Liver (tissue), 8 donors: ENCODE measurements at regions not wholly inside any gene's neighbourhood (a gene's known extent, or its start where the extent isn't known, plus 50 kb on each side); places are given as distances from the start of the nearest gene placed in this dataset.

Source experiments
- DNase-seq: peaks from one replicate; pipeline ENCODE4 v3.0.0-alpha.2; 2017; ENCODE audit warnings: low spot score
- H3K27ac ChIP-seq, 2 donors: one replicate each; pipeline ENCODE4 v1.7.0; 2013; ENCODE audit warnings: inconsistent platforms in 2 of 2, low read length in 2 of 2, control low read depth in 1 of 2, low read depth in 1 of 2, mild to moderate bottlenecking in 1 of 2
- H3K27me3 ChIP-seq, 4 donors: one replicate each; pipeline versions ENCODE4 v1.6.1 to v1.7.0; 2013; ENCODE audit warnings: low read length in 3 of 4, inconsistent platforms in 1 of 4, mild to moderate bottlenecking in 1 of 4, moderate library complexity in 1 of 4; ENCODE audit not compliant: control insufficient read depth in 4 of 4, insufficient read depth in 4 of 4
- H3K36me3 ChIP-seq, 4 donors: one replicate each; pipeline versions ENCODE4 v1.6.1 to v1.7.0; 2013; ENCODE audit warnings: low read length in 3 of 4, mild to moderate bottlenecking in 3 of 4, low read depth in 1 of 4, moderate library complexity in 1 of 4; ENCODE audit not compliant: control insufficient read depth in 4 of 4, insufficient read depth in 3 of 4
- H3K4me1 ChIP-seq, 4 donors: one replicate each; pipeline versions ENCODE4 v1.6.1 to v1.7.0; 2013; ENCODE audit warnings: low read length in 3 of 4, mild to moderate bottlenecking in 3 of 4, moderate library complexity in 1 of 4; ENCODE audit not compliant: control insufficient read depth in 4 of 4, insufficient read depth in 4 of 4
- H3K4me3 ChIP-seq, 3 donors: one replicate each; pipeline versions ENCODE4 v1.6.1 to v1.7.0; 2013; ENCODE audit warnings: low read length in 3 of 3, control low read depth in 1 of 3, low read depth in 1 of 3, mild to moderate bottlenecking in 1 of 3
- H3K9ac ChIP-seq, 2 donors: one replicate each; pipeline ENCODE4 v1.7.0; 2013; ENCODE audit warnings: low read length in 2 of 2, mild to moderate bottlenecking in 2 of 2, moderate library complexity in 2 of 2, control low read depth in 1 of 2, low read depth in 1 of 2
- H3K9me3 ChIP-seq, 4 donors: one replicate each; pipeline versions ENCODE4 v1.6.1 to v1.7.0; 2013; ENCODE audit warnings: low read length in 3 of 4; ENCODE audit not compliant: control insufficient read depth in 4 of 4
- ATF3 ChIP-seq: IDR thresholded peaks from 2 replicates; pipeline ENCODE4 v1.6.1; 2016; ENCODE audit warnings: antibody characterized with exemption
- CTCF ChIP-seq: fragments of 150-350 bp; IDR thresholded peaks from 2 replicates; pipeline ENCODE4 v1.5.1; 2017; ENCODE audit warnings: improper control_type of control experiment, low read depth, low read length; ENCODE audit not compliant: missing input control
- EGR1 ChIP-seq, 2 donors: IDR thresholded peaks; 2 replicates each; pipeline ENCODE4 v1.6.1; 2016 to 2018; ENCODE audit warnings: antibody characterized with exemption in 2 of 2, low read depth in 2 of 2
- FOXA1 ChIP-seq: IDR thresholded peaks from 2 replicates; pipeline ENCODE4 v1.6.1; 2016; ENCODE audit warnings: antibody characterized with exemption
- FOXA2 ChIP-seq: IDR thresholded peaks from 2 replicates; pipeline ENCODE4 v1.6.1; 2016; ENCODE audit warnings: antibody characterized with exemption
- GABPA ChIP-seq, 2 donors: IDR thresholded peaks in 1 of 2; conservative IDR thresholded peaks in 1 of 2; 2 replicates each; pipeline ENCODE4 v1.6.1; 2016; ENCODE audit warnings: antibody characterized with exemption in 2 of 2, mild to moderate bottlenecking in 1 of 2, moderate library complexity in 1 of 2
- HNF4A ChIP-seq, 2 donors: conservative IDR thresholded peaks; 2 replicates each; pipeline ENCODE4 v1.6.1; 2016; ENCODE audit warnings: antibody characterized with exemption in 2 of 2, mild to moderate bottlenecking in 2 of 2
- HNF4G ChIP-seq: IDR thresholded peaks from 2 replicates; pipeline ENCODE4 v1.6.1; 2016; ENCODE audit warnings: antibody characterized with exemption
- JUND ChIP-seq, 2 donors: IDR thresholded peaks; 2 replicates each; pipeline ENCODE4 v1.6.1; 2016; ENCODE audit warnings: antibody characterized with exemption in 2 of 2
- MAX ChIP-seq: IDR thresholded peaks from 2 replicates; pipeline ENCODE4 v1.6.1; 2016; ENCODE audit warnings: antibody characterized with exemption
- NR2F2 ChIP-seq: IDR thresholded peaks from 2 replicates; pipeline ENCODE4 v1.6.1; 2016; ENCODE audit warnings: antibody characterized with exemption
- RAD21 ChIP-seq, 2 donors: IDR thresholded peaks; 2 replicates each; pipeline ENCODE4 v1.6.1; 2016; ENCODE audit warnings: antibody characterized with exemption in 2 of 2, mild to moderate bottlenecking in 2 of 2
- REST ChIP-seq: IDR thresholded peaks from 2 replicates; pipeline ENCODE4 v1.6.1; 2016; ENCODE audit warnings: antibody characterized with exemption, mild to moderate bottlenecking
- RXRA ChIP-seq, 2 donors: IDR thresholded peaks; 2 replicates each; pipeline ENCODE4 v1.6.1; 2017 to 2018; ENCODE audit warnings: antibody characterized with exemption in 2 of 2, mild to moderate bottlenecking in 1 of 2
- SP1 ChIP-seq: IDR thresholded peaks from 2 replicates; pipeline ENCODE4 v1.6.1; 2018; ENCODE audit warnings: antibody characterized with exemption, mild to moderate bottlenecking
- TAF1 ChIP-seq: conservative IDR thresholded peaks from 2 replicates; pipeline ENCODE4 v1.6.1; 2016; ENCODE audit warnings: antibody characterized with exemption, mild to moderate bottlenecking
- YY1 ChIP-seq: IDR thresholded peaks from 2 replicates; pipeline ENCODE4 v1.6.1; 2016; ENCODE audit warnings: antibody characterized with exemption, mild to moderate bottlenecking
- ZBTB33 ChIP-seq: IDR thresholded peaks from 2 replicates; pipeline ENCODE4 v1.6.1; 2016; ENCODE audit warnings: antibody characterized with exemption
- WGBS: extraction: QIAGEN DNeasy Blood & Tissue Kit; methylation state at CpG from one replicate; pipeline ENCODE4 v1.1.7; 2013; 5-methylcytosine and 5-hydroxymethylcytosine counted together
- donor health status: healthy.
- donor health status: healthy.
- donor health status: healthy.
- donor health status: healthy.
- donor health status: healthy.

GRCh38 chr5:171711571-171711970 lies 74.0 kb upstream of the SMIM23 start:
- WGBS, result 85% methylated on average over 6 of the region's 6 CpGs
- TF ChIP-seq MAX (no peak), ZBTB33 (no peak), CTCF (no peak), RXRA (IDR thresholded peaks at IDR 0.05) (no peak), TAF1 (no peak), SP1 (no peak), NR2F2 (no peak), YY1 (no peak), HNF4G (no peak), EGR1 (IDR thresholded peaks at IDR 0.05; ENCODE audit: low read depth in 2 of 2) (no peak)

GRCh38 chr5:171712616-171713015 lies 73.0 kb upstream of the SMIM23 start:
- TF ChIP-seq HNF4G, result no peak
- no peak for TF ChIP-seq TAF1
- TF ChIP-seq FOXA2, result no peak
- TF ChIP-seq RXRA (IDR thresholded peaks at IDR 0.05), result no peak
- no peak for TF ChIP-seq SP1
- no peak for TF ChIP-seq GABPA (IDR thresholded peaks at IDR 0.05 in 1 of 2, conservative IDR thresholded peaks at IDR 0.05 in 1 of 2)
- no peak for TF ChIP-seq YY1
- TF ChIP-seq RAD21 (IDR thresholded peaks at IDR 0.05), result no peak
- TF ChIP-seq FOXA1, result no peak
- no peak for TF ChIP-seq HNF4A (conservative IDR thresholded peaks at IDR 0.05)
- no peak for TF ChIP-seq ATF3
- DNase-seq, result no peak
- Histone ChIP-seq H3K9me3 (no peaks in the 10 kb centered on the region), H3K27ac (no peak overlapping the region), H3K9ac (no peak overlapping the region), H3K4me1 (no peaks in the 10 kb centered on the region), H3K36me3 (no peaks in the 10 kb centered on the region), H3K27me3 (no peaks in the 10 kb centered on the region), H3K4me3 (no peak overlapping the region)
- WGBS, result 60% methylated on average over 4 of the region's 4 CpGs

More at GRCh38 chr5:171711571-171711970, 74.0 kb upstream of the SMIM23 start:
- Histone ChIP-seq H3K36me3 (no peaks in the 10 kb centered on the region), H3K9me3 (no peaks in the 10 kb centered on the region), H3K27me3 (no peaks in the 10 kb centered on the region), H3K4me3 (no peak overlapping the region), H3K9ac (no peak overlapping the region), H3K4me1 (no peaks in the 10 kb centered on the region), H3K27ac (no peak overlapping the region)
- peak; percentile 2 for DNase-seq

- H3K4me1 ChIP-seq, result no peaks in the 10 kb centered on the region
- H3K9me3 ChIP-seq, result no peaks in the 10 kb centered on the region
- H3K27me3 ChIP-seq, result no peaks in the 10 kb centered on the region
- WGBS, result 75% methylated on average over 2 of the region's 2 CpGs
- no peak for TF ChIP-seq HNF4G
- TF ChIP-seq JUND (IDR thresholded peaks at IDR 0.05), result no peak
- TF ChIP-seq TAF1, result no peak
- TF ChIP-seq FOXA1, result no peak
- no peak for TF ChIP-seq ZBTB33
- no peak for TF ChIP-seq FOXA2
- no peak for TF ChIP-seq REST
- H3K9ac ChIP-seq, result no peak overlapping the region
- no peaks in the 10 kb centered on the region for H3K36me3 ChIP-seq
- no peak for DNase-seq
- no peak overlapping the region for H3K27ac ChIP-seq
- no peak overlapping the region for H3K4me3 ChIP-seq
These were observed 72.5 kb upstream of the SMIM23 start for GRCh38 chr5:171713152-171713551.
